OCI-LY3 (cell line): ENCODE measurements at regions not wholly inside any gene's neighbourhood (a gene's known extent, or its start where the extent isn't known, plus 50 kb on each side); places are given as distances from the start of the nearest gene placed in this dataset.
A peak's percentile ranks its signal among the peaks of the same experiment; 100 is the strongest.
"Not testable (repeated sequence)": the region's sequence is repeated elsewhere in the genome, so short reads cannot be mapped to it uniquely, and the experiment has no call there.

Source experiments
- H2AFZ ChIP-seq: fragments of 200-600, 300-600 bp; shearing (Covaris generic); 2 replicates; pipeline ENCODE4 v1.6.0; 2014; ENCODE audit warnings: antibody characterized with exemption, low read depth, low read length
- H3K27ac ChIP-seq: fragments of 200-600, 300-600 bp; sonication (generic); 2 replicates; pipeline ENCODE4 v1.5.1; 2014; ENCODE audit warnings: mild to moderate bottlenecking, low read length, moderate library complexity, mixed read lengths
- H3K27me3 ChIP-seq: fragments of 200-600, 300-600 bp; sonication (generic); 2 replicates; pipeline ENCODE4 v1.6.1; 2014; ENCODE audit warnings: low read depth, low read length, mixed read lengths
- H3K36me3 ChIP-seq: fragments of 200-600, 300-600 bp; sonication (generic); replicated peaks from 2 replicates; pipeline ENCODE3; 2014; ENCODE audit warnings: low read depth, low read length, mixed read lengths
- H3K4me1 ChIP-seq: fragments of 300-600, 200-600 bp; sonication (generic); 2 replicates; pipeline ENCODE4 v1.6.1; 2014; ENCODE audit warnings: low read length, mixed read lengths
- H3K4me2 ChIP-seq: fragments of 200-600, 300-600 bp; sonication (generic); 2 replicates; pipeline ENCODE4 v1.6.1; 2014; ENCODE audit warnings: low read length, mixed read lengths
- H3K4me3 ChIP-seq: fragments of 300-600, 200-600 bp; sonication (generic); 2 replicates; pipeline ENCODE4 v1.5.1; 2014; ENCODE audit warnings: antibody characterized with exemption, mild to moderate bottlenecking, low read length, moderate library complexity
- H3K79me2 ChIP-seq: fragments of 300-600, 200-600 bp; shearing (Covaris generic); 2 replicates; pipeline ENCODE4 v1.6.1; 2014; ENCODE audit warnings: mild to moderate bottlenecking, low read length, mixed read lengths
- H3K9ac ChIP-seq: fragments of 300-600, 200-600 bp; shearing (Covaris generic); 2 replicates; pipeline ENCODE4 v1.6.0; 2014; ENCODE audit warnings: mild to moderate bottlenecking, low read length, moderate library complexity
- H3K9me3 ChIP-seq: fragments of 200-600, 300-600 bp; shearing (Covaris generic); 2 replicates; pipeline ENCODE4 v1.6.1; 2014; ENCODE audit warnings: low read length, mixed read lengths; ENCODE audit not compliant: insufficient read depth
- H4K20me1 ChIP-seq: fragments of 200-600, 300-600 bp; sonication (generic); 2 replicates; pipeline ENCODE4 v1.6.1; 2016; ENCODE audit warnings: low read length, mixed read lengths; ENCODE audit not compliant: insufficient read depth
- CTCF ChIP-seq: fragments of 200-600, 300-600 bp; sonication (generic); IDR thresholded peaks from 2 replicates; pipeline ENCODE4 v1.5.1; 2014; ENCODE audit warnings: antibody characterized with exemption, low read length, low read depth
- EZH2phosphoT487 ChIP-seq: fragments of 200-600 bp; shearing (Covaris generic); IDR thresholded peaks from 2 replicates; pipeline ENCODE4 v1.6.1; 2018; ENCODE audit warnings: antibody characterized with exemption, mixed run types, low read depth

GRCh38 chr4:110344165-110344564, 131.8 kb upstream of the ENPEP start:
- Histone ChIP-seq H3K4me1 (no peaks in the 10 kb centered on the region), H3K27ac (no peak overlapping the region), H3K4me2 (no peak overlapping the region)

GRCh38 chr4:110343534-110343933, 132.4 kb upstream of the ENPEP start:
- Histone ChIP-seq H3K9ac (no peak overlapping the region), H3K36me3 (no peaks in the 10 kb centered on the region), H3K27me3 (no peaks in the 10 kb centered on the region), H3K4me2 (no peak overlapping the region), H3K9me3 (0 out of 2 replicates have a peak, but pooled peaks cover 3% of the 10 kb centered on the region), H4K20me1 (no peaks in the 10 kb centered on the region), H3K79me2 (no peaks in the 10 kb centered on the region), H2AFZ (no peak overlapping the region), H3K4me1 (no peaks in the 10 kb centered on the region), H3K4me3 (no peak overlapping the region), H3K27ac (no peak overlapping the region)
- TF ChIP-seq CTCF (no peak), EZH2phosphoT487 (no peak)

More at GRCh38 chr4:110344165-110344564, 131.8 kb upstream of the ENPEP start:
- Histone ChIP-seq H3K79me2 (no peaks in the 10 kb centered on the region), H4K20me1 (no peaks in the 10 kb centered on the region), H3K9ac (no peak overlapping the region), H3K27me3 (no peaks in the 10 kb centered on the region), H3K4me3 (no peak overlapping the region), H2AFZ (no peak overlapping the region), H3K36me3 (no peaks in the 10 kb centered on the region), H3K9me3 (0 out of 2 replicates have a peak, but pooled peaks cover 3% of the 10 kb centered on the region)
- peak; percentile 44 for TF ChIP-seq CTCF
- no peak for TF ChIP-seq EZH2phosphoT487

DNA sequence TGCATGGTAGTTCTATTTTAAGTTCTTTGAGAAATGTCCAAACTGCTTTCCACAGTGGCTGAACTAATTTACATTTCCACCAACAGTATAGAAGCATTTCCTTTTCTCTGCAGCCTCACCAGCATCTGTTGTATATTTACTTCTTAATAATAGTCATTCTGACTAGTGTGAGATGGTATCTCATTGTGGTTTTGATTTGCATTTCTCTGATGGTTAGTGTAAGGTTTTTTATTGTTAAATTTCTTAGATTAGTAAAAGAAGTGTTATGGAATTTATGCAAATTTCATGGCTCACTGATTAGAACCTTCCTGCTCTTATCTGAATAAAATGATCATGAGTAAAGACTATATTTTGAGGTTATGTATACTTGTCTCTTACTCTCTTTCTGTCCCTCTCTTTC, 134.8 kb upstream of the ENPEP start:
- not testable (repeated sequence) for H2AFZ ChIP-seq, H3K27me3 ChIP-seq, H3K4me2 ChIP-seq, H3K4me1 ChIP-seq, H3K9me3 ChIP-seq, H3K79me2 ChIP-seq, H3K4me3 ChIP-seq, H4K20me1 ChIP-seq, H3K27ac ChIP-seq, H3K9ac ChIP-seq, H3K36me3 ChIP-seq

- H3K4me2 ChIP-seq, result no peak overlapping the region
- TF ChIP-seq CTCF (no peak), EZH2phosphoT487 (no peak)
- no peaks in the 10 kb centered on the region for H4K20me1 ChIP-seq
Measured at GRCh38 chr4:110335399-110335798, 137.0 kb upstream of the ELOVL6 start.

DNA sequence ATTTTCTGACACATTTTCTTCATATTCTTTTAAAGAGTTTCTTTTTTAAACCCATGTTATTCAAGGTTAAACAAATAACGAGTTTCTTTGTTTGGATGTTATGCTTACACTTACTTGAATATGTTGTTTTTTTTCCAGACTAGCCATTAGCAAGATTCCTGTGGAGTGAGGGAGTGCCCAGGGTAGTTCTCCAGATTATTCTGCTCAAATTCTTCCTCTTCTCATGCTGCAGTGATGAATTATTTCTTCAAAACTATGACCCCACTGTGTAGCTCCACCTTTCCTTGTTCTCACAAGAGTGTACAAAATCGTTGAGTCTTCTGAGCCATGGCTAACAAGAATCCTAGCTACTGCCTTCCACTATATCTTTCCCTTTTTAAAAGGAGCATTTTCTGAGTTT, 134.1 kb upstream of the ELOVL6 start:
- H3K36me3 ChIP-seq, result no peaks in the 10 kb centered on the region
- H3K9ac ChIP-seq, result no peak overlapping the region
- no peaks in the 10 kb centered on the region for H3K4me1 ChIP-seq
- no peaks in the 10 kb centered on the region for H3K27me3 ChIP-seq
- H2AFZ ChIP-seq, result no peak overlapping the region
- TF ChIP-seq CTCF (no peak), EZH2phosphoT487 (no peak)
- H3K27ac ChIP-seq, result no peak overlapping the region
- H3K79me2 ChIP-seq, result no peaks in the 10 kb centered on the region
- H3K9me3 ChIP-seq, result no peaks in the 10 kb centered on the region
- no peaks in the 10 kb centered on the region for H4K20me1 ChIP-seq
- no peak overlapping the region for H3K4me3 ChIP-seq
- no peak overlapping the region for H3K4me2 ChIP-seq

More at GRCh38 chr4:110335399-110335798, 137.0 kb upstream of the ELOVL6 start:
- Histone ChIP-seq H3K36me3 (no peaks in the 10 kb centered on the region), H3K4me1 (no peaks in the 10 kb centered on the region), H3K27ac (no peak overlapping the region), H3K79me2 (no peaks in the 10 kb centered on the region), H3K4me3 (no peak overlapping the region), H3K9ac (no peak overlapping the region), H3K9me3 (no peaks in the 10 kb centered on the region), H2AFZ (no peak overlapping the region), H3K27me3 (no peaks in the 10 kb centered on the region)

- not testable (repeated sequence) for H4K20me1 ChIP-seq, H3K79me2 ChIP-seq
Measured at GRCh38 chr4:110326426-110326825, 128.0 kb upstream of the ELOVL6 start.

More at GRCh38 chr4:110326426-110326825, 128.0 kb upstream of the ELOVL6 start:
- not testable (repeated sequence) for H3K9me3 ChIP-seq, H2AFZ ChIP-seq, H3K4me3 ChIP-seq, H3K4me1 ChIP-seq, H3K27me3 ChIP-seq, H3K36me3 ChIP-seq, H3K9ac ChIP-seq, H3K4me2 ChIP-seq, H3K27ac ChIP-seq
